NT2/D1 (cell line): ENCODE measurements at regions not wholly inside any gene's neighbourhood (a gene's known extent, or its start where the extent isn't known, plus 50 kb on each side); places are given as distances from the start of the nearest gene placed in this dataset.

Source experiments
- SUZ12 ChIP-seq: IDR thresholded peaks from 2 replicates; pipeline ENCODE4 v1.6.1; 2011; ENCODE audit not compliant: insufficient read length, insufficient read depth; ENCODE audit errors: extremely low read depth
- ZNF274 ChIP-seq: IDR thresholded peaks from 2 replicates; pipeline ENCODE4 v1.6.1; 2011; ENCODE audit warnings: mild to moderate bottlenecking, low read depth, low read length

DNA sequence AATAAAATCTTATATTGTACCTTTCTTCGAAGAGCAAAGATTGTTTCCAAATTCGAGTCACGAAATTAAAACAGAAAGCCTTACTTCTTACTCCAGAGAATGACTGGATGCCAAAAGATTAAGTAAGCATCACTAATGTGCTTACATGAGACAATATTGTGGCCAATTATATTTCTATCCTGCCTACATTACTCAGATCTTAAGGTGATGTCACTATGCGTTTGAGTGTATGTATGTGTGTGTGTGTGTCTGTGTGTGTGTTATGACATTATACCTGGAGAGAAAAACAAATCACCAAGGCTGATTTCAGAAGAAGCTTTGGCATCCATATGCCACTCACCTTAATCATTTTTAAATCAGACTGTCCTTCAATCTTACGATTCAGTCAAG is 556.3 kb downstream of the PPARGC1A start:
- TF ChIP-seq ZNF274 = no peak
- no peak for TF ChIP-seq SUZ12
